ENCODE measurements at regions not wholly inside any gene's neighbourhood (a gene's known extent, or its start where the extent isn't known, plus 50 kb on each side); places are given as distances from the start of the nearest gene placed in this dataset.

DNA sequence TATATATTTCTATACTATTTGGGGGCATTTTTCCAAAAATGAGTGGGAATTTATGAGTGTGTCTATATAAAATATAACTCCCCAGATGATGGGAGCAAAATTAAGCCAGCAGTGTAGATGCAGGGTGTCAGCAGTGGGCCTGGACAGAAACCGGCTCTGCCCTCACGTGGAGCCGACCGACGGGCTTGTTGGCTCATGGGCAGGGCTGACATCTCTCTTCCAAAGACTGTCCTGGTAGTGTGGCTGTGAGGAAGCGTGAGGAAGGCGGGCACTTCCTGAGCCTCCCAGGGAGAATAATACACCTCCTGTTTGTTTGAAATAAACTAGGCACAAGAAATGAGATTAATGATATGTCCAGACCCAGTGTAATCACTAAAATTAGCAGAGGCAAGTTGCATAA, 206.5 kb downstream of the TEX29 start:
- TF ChIP-seq CTCF (IDR thresholded peaks at IDR 0.05): no peak
- Histone ChIP-seq H3K9me3 (replicated peaks in 1 of 2; ENCODE audit: control insufficient read depth in 1 of 2, insufficient read depth in 1 of 2, low read length in 2 of 2) (no peaks in the 10 kb centered on the region), H2AFZ (ENCODE audit: insufficient read depth, low read depth, low read length, poor library complexity, severe bottlenecking) (no peak overlapping the region), H3K4me1 (ENCODE audit: control insufficient read depth in 1 of 2, insufficient read depth in 2 of 2, low read length in 2 of 2) (no peaks in the 10 kb centered on the region), H3K27ac (ENCODE audit: low read depth in 1 of 2, low read length in 2 of 2) (no peak overlapping the region), H3K79me2 (ENCODE audit: insufficient read depth, low read length) (no peaks in the 10 kb centered on the region), H3K27me3 (ENCODE audit: control insufficient read depth in 2 of 2, insufficient read depth in 2 of 2, low read length in 2 of 2) (peaks cover 3 to 12% of the 10 kb centered on the region in 2 donors), H3K4me3 (replicated peaks in 1 of 3; ENCODE audit: low read depth in 2 of 3, low read length in 3 of 3) (no peak overlapping the region), H3K9ac (ENCODE audit: insufficient read depth, low read length, poor library complexity, severe bottlenecking) (no peak overlapping the region), H3K4me2 (replicated peaks; ENCODE audit: extremely low read depth, low read length, poor library complexity, severe bottlenecking) (no peak overlapping the region), H3K36me3 (replicated peaks in 1 of 2; ENCODE audit: control insufficient read depth in 1 of 2, insufficient read depth in 2 of 2, low read length in 2 of 2) (no peaks in the 10 kb centered on the region), H4K20me1 (ENCODE audit: insufficient read depth, low read length) (no peaks in the 10 kb centered on the region)
- Mint-ChIP-seq H3K4me3 (no peak overlapping the region), H3K9me3 (no peaks in the 10 kb centered on the region), H3K36me3 (no peaks in the 10 kb centered on the region), H3K27ac (no peak overlapping the region), H3K4me1 (no peaks in the 10 kb centered on the region), H3K27me3 (ENCODE audit: low read depth in 3 of 3) (peaks cover 16 to 21% (median 17%) of the 10 kb centered on the region in 3 donors)
- 82% methylated on average over 2 of the region's 7 CpGs for WGBS (ENCODE audit: insufficient coverage)
- intact Hi-C loops (cut with micrococcal nuclease): no loop called here
- no peak for DNase-seq

DNA sequence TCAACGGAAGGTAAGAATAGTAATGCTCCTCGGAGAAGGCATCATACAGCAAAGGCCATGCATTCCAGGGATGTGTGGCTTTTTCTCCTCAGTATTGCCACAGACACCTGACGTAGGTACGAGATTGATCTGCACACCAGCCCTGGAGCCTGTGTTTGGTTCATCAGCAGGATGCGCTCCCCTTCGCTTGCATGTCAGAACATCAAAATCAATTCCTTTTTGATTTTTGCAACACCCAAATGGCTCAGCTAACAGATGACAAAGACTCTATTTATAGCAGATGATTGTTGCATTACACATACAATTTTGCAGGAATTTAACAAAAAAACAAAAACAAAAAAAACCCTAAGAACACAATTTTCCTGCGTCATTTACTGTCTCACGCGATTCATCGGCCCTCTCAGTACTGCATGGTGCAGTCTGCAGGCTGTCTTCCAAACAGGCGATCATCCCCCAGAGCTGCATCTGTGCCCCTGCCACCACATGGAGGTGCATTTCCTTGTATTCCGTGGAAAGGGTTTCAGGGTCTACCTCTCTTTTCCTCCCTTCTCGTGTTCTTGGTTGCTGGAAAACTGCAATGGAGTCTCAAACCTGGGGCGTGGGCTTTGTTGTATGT, 207.3 kb downstream of the TEX29 start:
- H2AFZ ChIP-seq (ENCODE audit: insufficient read depth, low read depth, low read length, poor library complexity, severe bottlenecking): no peak overlapping the region
- no peak overlapping the region for H3K27ac ChIP-seq (ENCODE audit: low read depth in 1 of 2, low read length in 2 of 2)
- no peak for TF ChIP-seq CTCF (IDR thresholded peaks at IDR 0.05)
- no peak overlapping the region for H3K27ac Mint-ChIP-seq
- intact Hi-C loops (cut with micrococcal nuclease): no loop called here
- H3K27me3 ChIP-seq (ENCODE audit: control insufficient read depth in 2 of 2, insufficient read depth in 2 of 2, low read length in 2 of 2): peaks cover 3 to 17% of the 10 kb centered on the region in 2 donors
- no peaks in the 10 kb centered on the region for H3K79me2 ChIP-seq (ENCODE audit: insufficient read depth, low read length)
- no peak overlapping the region for H3K4me2 ChIP-seq (replicated peaks; ENCODE audit: extremely low read depth, low read length, poor library complexity, severe bottlenecking)
- H3K27me3 Mint-ChIP-seq (ENCODE audit: low read depth in 3 of 3): peaks cover 18 to 22% (median 20%) of the 10 kb centered on the region in 3 donors
- H3K9me3 Mint-ChIP-seq: no peaks in the 10 kb centered on the region
- H3K4me3 ChIP-seq (replicated peaks in 1 of 3; ENCODE audit: low read depth in 2 of 3, low read length in 3 of 3): no peak overlapping the region
- no peak overlapping the region for H3K4me3 Mint-ChIP-seq
- no peak for DNase-seq
- no peak overlapping the region for H3K9ac ChIP-seq (ENCODE audit: insufficient read depth, low read length, poor library complexity, severe bottlenecking)
- H3K36me3 Mint-ChIP-seq: no peaks in the 10 kb centered on the region
- H3K9me3 ChIP-seq (replicated peaks in 1 of 2; ENCODE audit: control insufficient read depth in 1 of 2, insufficient read depth in 1 of 2, low read length in 2 of 2): no peaks in the 10 kb centered on the region
- no peaks in the 10 kb centered on the region for H4K20me1 ChIP-seq (ENCODE audit: insufficient read depth, low read length)
- H3K36me3 ChIP-seq (replicated peaks in 1 of 2; ENCODE audit: control insufficient read depth in 1 of 2, insufficient read depth in 2 of 2, low read length in 2 of 2): no peaks in the 10 kb centered on the region
- no peaks in the 10 kb centered on the region for H3K4me1 ChIP-seq (ENCODE audit: control insufficient read depth in 1 of 2, insufficient read depth in 2 of 2, low read length in 2 of 2)
- WGBS (ENCODE audit: insufficient coverage): 97% methylated on average over 10 of the region's 14 CpGs
- H3K4me1 Mint-ChIP-seq: no peaks in the 10 kb centered on the region

All from CD14-positive monocyte (primary cell).